CD4-positive, alpha-beta T cell treated with Interleukin-10 for 1 hour (primary cell): ENCODE measurements at regions not wholly inside any gene's neighbourhood (a gene's known extent, or its start where the extent isn't known, plus 50 kb on each side); places are given as distances from the start of the nearest gene placed in this dataset.

ENCODE experiments used
- DNase-seq: peaks from one replicate; pipeline ENCODE4 v3.0.0-alpha.2; 2020

DNA sequence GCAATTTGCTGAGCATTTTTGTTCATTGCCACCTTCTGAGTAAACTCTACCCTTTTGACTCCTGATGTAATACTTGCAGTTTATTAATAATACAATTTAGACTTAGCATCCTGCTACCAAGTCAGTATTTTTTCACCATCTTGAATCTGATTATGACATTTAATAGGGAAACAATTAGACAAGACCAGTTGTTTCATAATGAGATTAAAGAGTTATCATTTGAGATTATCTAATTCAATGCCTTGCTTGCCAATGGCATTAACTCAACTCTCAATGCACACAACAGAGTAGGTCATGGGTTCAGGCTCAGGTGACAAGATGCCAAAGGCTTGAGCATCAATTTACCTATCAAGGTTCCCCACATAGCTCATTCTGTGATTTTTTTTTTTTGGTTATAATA, 488.4 kb downstream of the DISC1 start:
- DNase-seq: no peak

DNA sequence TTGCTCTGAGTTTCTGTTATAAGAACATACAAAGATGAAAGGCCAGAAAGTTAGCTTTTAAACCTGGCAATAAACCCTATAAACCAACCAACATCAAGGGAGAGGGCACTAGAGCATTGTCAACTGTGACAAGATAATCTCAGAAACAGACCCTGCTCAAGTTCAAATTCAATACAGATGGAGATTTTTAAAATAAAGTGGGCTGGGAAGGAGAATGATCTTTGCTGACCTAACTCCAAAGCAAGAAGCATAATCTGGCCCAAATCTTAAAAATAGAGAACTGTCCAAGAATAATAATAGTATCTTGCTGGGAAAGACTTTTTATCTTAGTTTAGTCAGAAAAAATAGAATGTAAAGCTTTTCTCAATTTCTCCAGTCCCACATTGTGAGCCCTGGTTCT, 485.5 kb downstream of the DISC1 start:
- DNase-seq: no peak

DNA sequence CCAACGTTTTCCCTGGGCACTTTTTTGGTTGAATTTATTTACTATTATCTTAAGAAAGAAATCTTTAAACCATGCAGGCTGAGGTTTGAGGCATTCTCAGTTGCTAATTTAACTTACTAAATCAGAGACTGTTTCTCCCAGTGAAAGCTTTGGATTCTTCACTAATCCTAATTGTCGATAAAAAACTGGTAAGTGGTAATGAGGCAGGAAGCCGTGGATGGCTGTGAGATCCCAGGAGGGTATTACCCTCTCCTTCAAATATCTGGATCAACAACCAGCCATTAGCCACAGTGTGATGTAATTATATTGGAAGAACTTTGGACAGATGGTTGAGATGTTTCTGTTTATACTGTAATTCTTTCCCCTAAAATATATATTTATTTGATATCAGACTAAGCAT, 485.0 kb downstream of the DISC1 start:
- DNase-seq: no peak

DNA sequence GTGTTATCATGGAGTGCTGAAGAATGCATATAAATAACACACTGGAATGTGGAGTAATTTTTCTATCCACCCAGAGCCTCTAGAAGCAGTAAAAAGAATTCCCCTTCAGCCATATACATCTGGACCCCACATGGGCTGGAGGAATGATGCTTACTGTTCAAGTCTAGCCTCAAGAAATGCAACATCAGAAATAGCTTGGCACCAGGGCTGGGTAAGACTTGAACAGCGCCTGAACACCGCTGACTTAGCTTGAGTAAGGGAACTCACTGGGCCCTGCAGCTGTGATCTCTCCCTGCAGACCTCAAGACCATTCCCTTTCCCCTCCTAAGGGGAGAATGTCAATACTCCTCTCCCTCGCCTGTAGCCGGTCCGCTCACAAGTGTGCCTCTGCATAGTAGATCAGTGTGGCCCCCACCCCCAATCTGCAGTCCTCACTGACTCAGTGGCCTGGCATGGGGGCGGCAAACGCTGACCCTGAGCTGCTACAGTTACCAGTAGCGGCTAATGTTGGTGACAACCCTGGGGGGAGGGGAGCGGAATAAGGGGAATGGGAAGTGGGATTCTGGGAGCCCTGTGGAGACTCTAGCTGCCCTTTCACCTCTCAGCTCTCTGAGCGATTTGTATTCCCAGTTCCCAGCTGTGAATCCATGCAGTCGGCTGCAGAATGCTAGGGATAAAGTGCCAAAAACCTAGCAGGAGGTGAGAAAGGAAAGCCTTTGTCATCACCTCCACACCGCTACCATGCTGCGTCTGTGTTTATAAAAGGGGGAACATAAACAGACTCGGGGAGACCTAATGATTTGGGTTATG, 483.9 kb downstream of the DISC1 start:
- DNase-seq: no peak

DNA sequence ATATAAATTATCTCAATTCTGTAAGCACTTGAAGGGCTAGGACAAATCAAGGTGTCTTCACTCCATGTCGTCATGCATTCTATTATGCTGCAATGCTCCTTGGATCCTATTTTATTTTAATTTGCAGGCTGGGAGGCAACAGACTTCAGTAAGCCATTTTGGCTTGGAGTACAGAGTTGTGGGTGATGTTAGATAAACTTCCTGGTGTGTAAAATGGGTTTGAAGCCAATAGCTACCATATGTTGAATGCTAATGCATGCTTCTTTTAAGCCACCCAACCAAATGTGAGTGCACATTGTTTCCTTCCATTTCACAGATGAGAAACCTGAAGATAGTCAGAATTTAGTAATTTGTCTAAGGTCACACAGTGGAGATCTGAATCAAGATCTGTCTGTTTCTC, 482.8 kb downstream of the DISC1 start:
- no peak for DNase-seq

DNA sequence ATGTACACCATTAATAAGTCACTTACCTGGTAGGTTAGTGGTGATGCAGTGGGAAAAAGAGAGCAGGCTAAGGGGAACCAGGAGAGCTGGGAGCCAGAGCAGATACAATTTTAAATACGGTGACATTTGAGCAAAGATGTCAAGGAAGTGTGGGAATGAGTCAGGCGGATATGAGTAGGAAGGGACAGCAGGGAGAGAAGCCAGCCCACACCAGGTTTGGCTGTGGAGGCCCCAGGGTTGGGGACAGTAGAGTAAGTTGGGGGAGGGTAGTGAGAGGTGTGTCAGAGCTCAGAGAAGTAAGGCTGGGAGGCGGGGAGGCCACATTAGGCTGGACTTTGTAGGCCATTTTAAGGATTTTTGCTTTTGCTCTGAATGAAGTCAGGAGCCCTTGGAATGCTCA, 482.0 kb downstream of the DISC1 start:
- no peak for DNase-seq

DNA sequence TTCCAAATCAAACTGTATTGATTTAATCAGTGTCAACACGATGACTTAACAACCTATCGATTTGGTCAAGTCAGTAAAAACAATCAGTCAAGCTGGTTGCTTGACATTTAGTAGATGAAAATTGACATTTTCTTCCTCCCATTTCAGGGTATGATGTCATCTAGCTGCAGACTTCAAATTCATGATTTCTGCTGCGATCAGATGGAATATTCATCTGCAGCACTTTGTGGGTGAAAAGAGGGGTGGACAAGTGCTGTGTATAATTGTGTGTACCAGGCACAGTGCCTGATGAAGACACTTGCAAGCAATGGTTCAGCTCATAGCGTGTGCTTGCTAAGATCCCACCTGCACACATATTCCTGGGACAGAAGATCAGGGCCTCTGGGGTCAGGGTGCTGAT, 479.8 kb downstream of the DISC1 start:
- no peak for DNase-seq

DNA sequence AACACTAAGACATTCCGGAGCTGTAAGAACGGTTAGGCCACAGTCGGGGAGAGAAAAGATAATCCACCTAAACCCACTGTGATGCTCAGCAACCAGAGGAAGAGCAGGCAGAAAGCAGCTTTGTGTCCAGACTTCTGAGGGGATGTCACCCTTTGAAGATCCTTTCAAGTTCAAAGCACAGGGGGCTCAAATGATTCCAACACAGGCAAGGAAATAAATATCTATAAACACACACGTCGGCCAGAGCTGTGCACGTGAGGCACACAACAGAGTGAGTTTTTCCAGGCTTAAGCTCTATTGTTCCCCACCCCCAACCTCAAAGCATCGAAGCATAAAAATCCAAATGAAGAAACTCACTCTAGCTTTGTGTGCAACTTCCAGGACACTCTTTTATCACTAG, 479.0 kb downstream of the DISC1 start:
- no peak for DNase-seq

DNA sequence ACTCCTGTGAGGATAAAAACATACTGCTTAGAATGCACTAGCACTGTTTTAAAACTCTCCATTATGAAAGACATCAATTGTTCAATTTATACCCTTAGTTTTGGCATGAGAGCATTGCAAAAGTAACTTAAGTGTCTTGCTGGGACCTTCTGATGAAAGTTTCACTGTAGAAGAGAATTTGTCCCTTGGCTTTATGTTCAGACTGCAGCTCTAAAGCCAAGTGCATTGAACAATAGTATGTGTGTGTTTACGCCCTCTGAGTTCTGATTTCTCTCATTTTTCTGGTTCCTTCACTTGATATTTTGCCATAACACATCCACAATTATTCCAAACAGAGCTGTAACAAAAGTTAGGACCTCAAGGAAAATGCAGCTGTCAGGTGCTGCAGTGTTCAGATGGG, 474.6 kb downstream of the DISC1 start:
- DNase-seq: no peak

DNA sequence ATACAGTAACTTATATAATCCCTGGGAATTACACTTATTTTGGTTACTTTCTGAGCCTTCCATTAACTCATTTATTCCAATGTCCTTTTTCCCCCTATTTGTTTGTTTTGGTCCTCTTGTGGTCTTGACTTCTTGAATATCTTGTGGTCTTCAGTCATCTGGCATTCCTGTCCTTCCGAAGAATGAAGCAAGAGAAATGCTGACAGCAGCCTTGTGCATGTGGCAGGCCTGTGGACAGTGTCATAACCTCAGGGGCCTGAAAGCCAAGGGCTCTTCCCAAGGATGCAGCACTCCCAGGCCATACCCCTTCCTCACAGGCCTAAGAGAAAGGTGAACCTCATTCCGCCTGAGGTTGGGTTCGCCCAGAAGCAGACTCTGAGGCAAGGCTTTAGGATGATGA, 470.2 kb downstream of the DISC1 start:
- DNase-seq: no peak
